ENCODE measurements at regions not wholly inside any gene's neighbourhood (a gene's known extent, or its start where the extent isn't known, plus 50 kb on each side); places are given as distances from the start of the nearest gene placed in this dataset.

DNA sequence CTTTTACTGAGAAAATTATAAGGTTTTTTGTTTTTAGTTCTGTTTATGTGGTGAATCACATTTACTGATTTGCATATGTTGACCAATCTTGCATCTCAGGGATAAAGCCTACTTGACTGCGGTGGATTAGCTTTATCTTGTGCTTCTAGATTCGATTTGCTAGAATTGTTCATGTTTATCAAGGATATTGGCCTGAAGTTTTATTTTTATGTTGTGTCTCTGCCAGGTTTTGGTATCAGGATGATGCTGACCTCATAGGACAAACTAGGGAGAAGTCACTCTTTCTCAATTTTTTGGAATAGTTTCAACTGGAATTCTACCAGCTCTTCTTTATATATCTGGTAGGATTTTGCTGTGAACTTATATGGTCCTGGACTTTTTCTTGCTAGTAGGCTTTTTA lies 504.8 kb downstream of the ETS1 start:
- DNase-seq (ENCODE audit: low read depth), result no peak
- TF ChIP-seq, protein P1, sequence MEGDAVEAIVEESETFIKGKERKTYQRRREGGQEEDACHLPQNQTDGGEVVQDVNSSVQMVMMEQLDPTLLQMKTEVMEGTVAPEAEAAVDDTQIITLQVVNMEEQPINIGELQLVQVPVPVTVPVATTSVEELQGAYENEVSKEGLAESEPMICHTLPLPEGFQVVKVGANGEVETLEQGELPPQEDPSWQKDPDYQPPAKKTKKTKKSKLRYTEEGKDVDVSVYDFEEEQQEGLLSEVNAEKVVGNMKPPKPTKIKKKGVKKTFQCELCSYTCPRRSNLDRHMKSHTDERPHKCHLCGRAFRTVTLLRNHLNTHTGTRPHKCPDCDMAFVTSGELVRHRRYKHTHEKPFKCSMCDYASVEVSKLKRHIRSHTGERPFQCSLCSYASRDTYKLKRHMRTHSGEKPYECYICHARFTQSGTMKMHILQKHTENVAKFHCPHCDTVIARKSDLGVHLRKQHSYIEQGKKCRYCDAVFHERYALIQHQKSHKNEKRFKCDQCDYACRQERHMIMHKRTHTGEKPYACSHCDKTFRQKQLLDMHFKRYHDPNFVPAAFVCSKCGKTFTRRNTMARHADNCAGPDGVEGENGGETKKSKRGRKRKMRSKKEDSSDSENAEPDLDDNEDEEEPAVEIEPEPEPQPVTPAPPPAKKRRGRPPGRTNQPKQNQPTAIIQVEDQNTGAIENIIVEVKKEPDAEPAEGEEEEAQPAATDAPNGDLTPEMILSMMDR (IDR thresholded peaks at IDR 0.05; ENCODE audit: low read depth, low read length, missing control alignments), result no peak
- H3K4me3 ChIP-seq (ENCODE audit: low read depth, low read length), result no peak overlapping the region

DNA sequence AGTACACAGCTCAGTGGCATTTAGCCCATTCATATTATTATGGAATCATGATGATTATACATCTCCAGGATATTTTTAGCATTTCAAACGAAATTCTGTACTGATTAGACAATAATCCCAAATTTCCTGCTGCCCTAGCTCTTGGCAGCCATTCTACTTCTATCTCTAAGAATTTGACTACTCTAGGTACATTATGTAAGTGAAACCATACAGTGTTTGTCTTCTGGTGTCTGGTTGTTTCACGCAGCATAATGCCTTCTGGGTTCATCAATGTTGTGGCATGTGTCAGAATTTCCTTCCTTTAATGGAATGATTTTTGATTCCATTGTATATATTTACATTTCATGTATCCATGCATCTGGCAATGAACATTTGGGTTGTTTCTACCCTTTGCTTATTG lies 517.7 kb downstream of the ETS1 start:
- H3K4me3 ChIP-seq (ENCODE audit: low read depth, low read length), result no peak overlapping the region
- DNase-seq (ENCODE audit: low read depth), result no peak
- TF ChIP-seq, protein P1 (IDR thresholded peaks at IDR 0.05; ENCODE audit: low read depth, low read length, missing control alignments), result no peak

DNA sequence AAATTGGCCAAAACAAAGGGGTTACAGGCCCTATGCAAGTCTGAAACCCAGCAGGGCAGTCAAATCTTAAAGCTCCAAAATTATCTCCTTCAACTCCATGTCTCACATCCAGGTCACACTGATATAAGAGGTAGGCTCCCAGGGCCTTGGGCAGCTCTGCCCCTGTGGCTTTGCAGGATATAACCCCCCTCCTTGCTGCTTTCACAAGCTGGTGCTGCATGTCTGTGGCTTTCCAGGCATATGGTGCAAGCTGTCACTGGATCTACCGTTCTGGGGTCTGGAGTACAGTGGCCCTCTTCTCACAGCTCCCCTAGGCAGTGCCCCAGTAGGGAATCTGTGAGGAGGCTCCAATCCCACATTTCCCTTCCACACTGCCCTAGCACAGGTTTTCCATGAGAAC lies 519.6 kb downstream of the ETS1 start:
- TF ChIP-seq, protein P1 (IDR thresholded peaks at IDR 0.05; ENCODE audit: low read depth, low read length, missing control alignments), result no peak
- DNase-seq (ENCODE audit: low read depth), result no peak
- H3K4me3 ChIP-seq (ENCODE audit: low read depth, low read length), result no peak overlapping the region

DNA sequence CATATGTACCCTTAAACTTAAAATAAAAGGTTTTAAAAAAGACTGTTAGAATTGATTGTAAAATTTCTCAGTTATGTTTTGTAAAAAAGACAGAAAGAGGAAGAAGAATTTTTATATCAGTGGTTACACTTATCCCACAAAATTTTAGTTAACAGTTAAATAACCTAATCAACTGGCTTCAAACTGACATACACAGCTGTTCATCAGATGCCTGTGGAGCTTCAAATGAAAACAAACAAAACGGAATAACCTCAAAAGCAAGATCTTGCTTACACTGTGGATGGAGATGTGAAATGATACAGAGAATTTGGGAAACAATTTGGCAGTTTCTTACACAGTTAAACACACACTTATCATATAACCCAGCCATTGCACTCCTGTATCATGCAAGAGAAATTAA lies 521.0 kb downstream of the ETS1 start:
- H3K4me3 ChIP-seq (ENCODE audit: low read depth, low read length), result no peak overlapping the region
- DNase-seq (ENCODE audit: low read depth), result no peak
- TF ChIP-seq, protein P1 (IDR thresholded peaks at IDR 0.05; ENCODE audit: low read depth, low read length, missing control alignments), result no peak

DNA sequence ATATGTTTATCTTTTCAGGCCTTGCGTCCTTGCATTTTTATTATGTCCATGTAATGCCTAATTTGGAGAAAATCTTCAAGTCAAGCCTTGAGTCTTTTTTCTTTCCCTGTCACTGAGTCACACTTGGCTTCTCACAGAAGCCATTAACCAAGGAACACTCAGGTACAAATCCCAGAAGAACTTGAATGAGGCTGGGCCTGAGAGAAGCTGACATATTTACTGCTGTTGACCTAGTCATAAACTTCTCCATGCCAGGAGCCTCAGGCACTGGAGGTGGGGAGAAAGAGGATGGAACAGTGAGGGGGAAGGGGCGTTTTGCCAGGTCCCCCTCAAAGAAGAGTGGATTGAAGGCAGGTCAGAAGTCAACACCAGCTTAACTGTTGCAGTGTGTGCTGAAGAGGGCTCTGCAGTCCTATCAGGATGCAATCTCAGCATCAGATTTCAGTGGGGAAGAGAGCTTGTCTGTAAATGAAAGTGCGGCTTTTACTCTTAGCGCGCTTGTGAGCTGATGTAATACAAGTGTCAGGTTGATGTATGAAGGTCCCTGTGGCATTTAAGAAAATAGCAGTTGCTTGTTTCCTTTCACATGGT lies 526.0 kb downstream of the ETS1 start:
- TF ChIP-seq, protein P1 (IDR thresholded peaks at IDR 0.05; ENCODE audit: low read depth, low read length, missing control alignments), result no peak
- no peak for DNase-seq (ENCODE audit: low read depth)
- no peak overlapping the region for H3K4me3 ChIP-seq (ENCODE audit: low read depth, low read length)

DNA sequence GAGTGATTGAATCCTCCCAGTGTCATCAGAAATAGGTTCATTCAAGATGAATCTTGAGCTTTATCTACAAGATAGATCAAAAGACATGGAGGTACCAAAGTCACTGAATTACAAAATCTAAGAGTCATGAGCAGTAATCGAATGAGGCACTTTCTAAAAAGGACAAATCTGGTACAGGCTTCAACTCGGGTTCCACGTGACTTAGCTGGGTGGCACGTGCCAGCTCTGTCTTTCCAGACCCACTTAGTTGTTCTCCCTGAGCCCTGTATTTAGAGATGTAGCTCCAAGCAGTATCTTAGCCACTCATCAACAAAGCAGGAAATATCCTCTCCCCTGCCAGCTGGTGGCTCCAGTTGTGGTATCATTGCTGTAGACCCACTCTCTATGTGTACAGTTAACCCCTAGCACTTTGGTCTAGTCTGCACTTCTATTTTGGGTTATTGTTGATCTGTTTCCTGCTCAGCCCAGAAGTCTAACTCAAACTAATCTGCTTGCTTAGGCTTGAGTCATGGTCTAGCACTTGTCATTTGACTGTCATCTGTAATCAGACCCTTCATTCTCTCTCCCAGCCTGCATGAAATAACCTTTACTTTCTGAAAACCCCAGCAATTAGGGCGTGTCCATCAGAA lies 528.7 kb downstream of the ETS1 start:
- DNase-seq (ENCODE audit: low read depth), result no peak
- no peak overlapping the region for H3K4me3 ChIP-seq (ENCODE audit: low read depth, low read length)
- TF ChIP-seq, protein P1 (IDR thresholded peaks at IDR 0.05; ENCODE audit: low read depth, low read length, missing control alignments), result no peak

Data from GM12864 (cell line).